DOHH2 (cell line): ENCODE measurements at regions not wholly inside any gene's neighbourhood (a gene's known extent, or its start where the extent isn't known, plus 50 kb on each side); places are given as distances from the start of the nearest gene placed in this dataset.

Experiments used
- H3F3A ChIP-seq: fragments of 200-600 bp; sonication (generic), shearing (Covaris generic); 2 replicates; pipeline ENCODE4 v1.6.0; 2016; ENCODE audit warnings: antibody characterized with exemption, mild to moderate bottlenecking; ENCODE audit not compliant: control insufficient read depth, insufficient read depth
- H3K27ac ChIP-seq: fragments of 200-600 bp; sonication (generic); 2 replicates; pipeline ENCODE4 v1.5.1; 2014; ENCODE audit warnings: low read depth, mild to moderate bottlenecking, low read length, moderate library complexity
- H3K27me3 ChIP-seq: fragments of 200-600 bp; sonication (generic); 2 replicates; pipeline ENCODE4 v1.6.1; 2014; ENCODE audit warnings: mild to moderate bottlenecking, low read length, mixed read lengths; ENCODE audit not compliant: control insufficient read depth
- H3K36me3 ChIP-seq: fragments of 200-600 bp; sonication (generic); 2 replicates; pipeline ENCODE4 v1.6.1; 2014; ENCODE audit warnings: mild to moderate bottlenecking, low read length, moderate library complexity, mixed read lengths; ENCODE audit not compliant: control insufficient read depth
- H3K4me1 ChIP-seq: fragments of 200-600 bp; sonication (generic); 2 replicates; pipeline ENCODE4 v1.6.1; 2014; ENCODE audit warnings: mild to moderate bottlenecking, low read length, mixed read lengths; ENCODE audit not compliant: control insufficient read depth
- H3K4me2 ChIP-seq: fragments of 200-600 bp; sonication (generic); 2 replicates; pipeline ENCODE4 v1.6.0; 2014; ENCODE audit warnings: mild to moderate bottlenecking, low read length, moderate library complexity
- H3K4me3 ChIP-seq: fragments of 200-600 bp; sonication (generic); 2 replicates; pipeline ENCODE4 v1.5.1; 2014; ENCODE audit warnings: mild to moderate bottlenecking, low read length, mixed read lengths
- H3K79me2 ChIP-seq: fragments of 200-600 bp; sonication (generic); 2 replicates; pipeline ENCODE4 v1.6.1; 2014; ENCODE audit warnings: mild to moderate bottlenecking, low read length, mixed read lengths; ENCODE audit not compliant: control insufficient read depth
- H3K9me2 ChIP-seq: fragments of 200-600 bp; sonication (generic); replicated peaks from 2 replicates; pipeline ENCODE4 v1.6.1; 2014; ENCODE audit warnings: mild to moderate bottlenecking, low read length, mixed read lengths; ENCODE audit not compliant: control insufficient read depth
- H3K9me3 ChIP-seq: fragments of 200-600 bp; sonication (generic); 2 replicates; pipeline ENCODE4 v1.6.1; 2014; ENCODE audit warnings: antibody characterized with exemption, low read length, mixed read lengths; ENCODE audit not compliant: control insufficient read depth, insufficient read depth
- H4K20me1 ChIP-seq: fragments of 200-600 bp; sonication (generic); 2 replicates; pipeline ENCODE4 v1.6.0; 2014; ENCODE audit warnings: low read depth, mild to moderate bottlenecking, antibody characterized with exemption, low read length, moderate library complexity; ENCODE audit not compliant: control insufficient read depth, insufficient read depth
- EZH2phosphoT487 ChIP-seq: fragments of 200-600 bp; sonication (generic); IDR thresholded peaks from 2 replicates; pipeline ENCODE4 v1.6.1; 2017; ENCODE audit warnings: borderline replicate concordance, mild to moderate bottlenecking, antibody characterized with exemption, low read length, moderate library complexity, mixed read lengths
- TF ChIP-seq, protein P1 (sequence below): fragments of 200-600 bp; sonication (generic); IDR thresholded peaks from one replicate; pipeline ENCODE4 v1.5.1; 2014; ENCODE audit warnings: antibody characterized with exemption, mild to moderate bottlenecking, low read depth, low read length; ENCODE audit not compliant: poor library complexity, severe bottlenecking

GRCh38 chrX:42248226-42248625 lies 324.9 kb upstream of the CASK start:
- Histone ChIP-seq H3K9me2 (no peaks in the 10 kb centered on the region), H3K27ac (no peak overlapping the region), H3K36me3 (no peaks in the 10 kb centered on the region), H3K4me1 (no peaks in the 10 kb centered on the region), H3K4me3 (no peak overlapping the region), H3K27me3 (no peaks in the 10 kb centered on the region), H4K20me1 (no peaks in the 10 kb centered on the region), H3K9me3 (no peaks in the 10 kb centered on the region), H3F3A (no peaks in the 10 kb centered on the region), H3K79me2 (no peaks in the 10 kb centered on the region), H3K4me2 (no peak overlapping the region)
- TF ChIP-seq EZH2phosphoT487, result no peak
- TF ChIP-seq, protein P1, sequence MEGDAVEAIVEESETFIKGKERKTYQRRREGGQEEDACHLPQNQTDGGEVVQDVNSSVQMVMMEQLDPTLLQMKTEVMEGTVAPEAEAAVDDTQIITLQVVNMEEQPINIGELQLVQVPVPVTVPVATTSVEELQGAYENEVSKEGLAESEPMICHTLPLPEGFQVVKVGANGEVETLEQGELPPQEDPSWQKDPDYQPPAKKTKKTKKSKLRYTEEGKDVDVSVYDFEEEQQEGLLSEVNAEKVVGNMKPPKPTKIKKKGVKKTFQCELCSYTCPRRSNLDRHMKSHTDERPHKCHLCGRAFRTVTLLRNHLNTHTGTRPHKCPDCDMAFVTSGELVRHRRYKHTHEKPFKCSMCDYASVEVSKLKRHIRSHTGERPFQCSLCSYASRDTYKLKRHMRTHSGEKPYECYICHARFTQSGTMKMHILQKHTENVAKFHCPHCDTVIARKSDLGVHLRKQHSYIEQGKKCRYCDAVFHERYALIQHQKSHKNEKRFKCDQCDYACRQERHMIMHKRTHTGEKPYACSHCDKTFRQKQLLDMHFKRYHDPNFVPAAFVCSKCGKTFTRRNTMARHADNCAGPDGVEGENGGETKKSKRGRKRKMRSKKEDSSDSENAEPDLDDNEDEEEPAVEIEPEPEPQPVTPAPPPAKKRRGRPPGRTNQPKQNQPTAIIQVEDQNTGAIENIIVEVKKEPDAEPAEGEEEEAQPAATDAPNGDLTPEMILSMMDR, result no peak

GRCh38 chrX:42247241-42247640 lies 323.9 kb upstream of the CASK start:
- TF ChIP-seq, protein P1, result no peak
- TF ChIP-seq EZH2phosphoT487, result no peak
- no peak overlapping the region for H3K4me2 ChIP-seq

DNA sequence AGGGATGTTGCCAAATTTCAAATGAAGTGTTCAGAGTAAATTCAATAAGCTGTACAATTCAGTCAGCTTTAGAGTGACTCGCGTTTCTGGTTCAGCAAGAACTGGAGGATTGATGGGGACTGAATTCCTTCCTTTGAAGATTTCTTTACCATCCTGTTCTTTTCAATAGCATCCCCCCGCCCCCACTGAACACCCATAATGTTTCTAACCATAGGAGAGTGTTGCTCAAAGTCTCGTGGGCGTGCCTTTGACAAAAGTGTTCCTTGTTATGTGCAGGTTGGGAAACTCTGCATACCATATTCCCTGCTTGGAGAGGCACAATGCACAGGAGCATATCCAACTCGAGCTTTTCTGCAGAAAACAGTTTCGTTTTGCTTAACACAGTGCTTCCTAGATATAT lies 323.5 kb upstream of the CASK start:
- Histone ChIP-seq H3K4me1 (no peaks in the 10 kb centered on the region), H3K27ac (no peak overlapping the region), H3K27me3 (no peaks in the 10 kb centered on the region), H3K9me2 (no peaks in the 10 kb centered on the region), H3K9me3 (no peaks in the 10 kb centered on the region), H3F3A (no peaks in the 10 kb centered on the region), H3K79me2 (no peaks in the 10 kb centered on the region), H3K4me3 (no peak overlapping the region), H3K36me3 (no peaks in the 10 kb centered on the region), H4K20me1 (no peaks in the 10 kb centered on the region), H3K4me2 (no peak overlapping the region)
- TF ChIP-seq EZH2phosphoT487, result no peak
- TF ChIP-seq, protein P1, result no peak

More at GRCh38 chrX:42247241-42247640, 323.9 kb upstream of the CASK start:
- Histone ChIP-seq H3K36me3 (no peaks in the 10 kb centered on the region), H4K20me1 (no peaks in the 10 kb centered on the region), H3K27me3 (no peaks in the 10 kb centered on the region), H3K79me2 (no peaks in the 10 kb centered on the region), H3K9me2 (no peaks in the 10 kb centered on the region), H3F3A (no peaks in the 10 kb centered on the region), H3K4me1 (no peaks in the 10 kb centered on the region), H3K9me3 (no peaks in the 10 kb centered on the region), H3K4me3 (no peak overlapping the region), H3K27ac (no peak overlapping the region)

- Histone ChIP-seq H3K4me1 (no peaks in the 10 kb centered on the region), H3K9me2 (no peaks in the 10 kb centered on the region), H3K27ac (no peak overlapping the region), H3K4me3 (no peak overlapping the region), H3K27me3 (no peaks in the 10 kb centered on the region), H3K9me3 (no peaks in the 10 kb centered on the region), H4K20me1 (no peaks in the 10 kb centered on the region), H3K79me2 (no peaks in the 10 kb centered on the region), H3F3A (no peaks in the 10 kb centered on the region), H3K4me2 (no peak overlapping the region), H3K36me3 (no peaks in the 10 kb centered on the region)
- TF ChIP-seq, protein P1, result no peak
- no peak for TF ChIP-seq EZH2phosphoT487
These were observed 318.6 kb upstream of the CASK start for GRCh38 chrX:42242004-42242403.
